WTC11 (cell line): ENCODE measurements at regions not wholly inside any gene's neighbourhood (a gene's known extent, or its start where the extent isn't known, plus 50 kb on each side); places are given as distances from the start of the nearest gene placed in this dataset.

Experiments used
- ATAC-seq: fragments of 200-7000 bp; cut with Tn5 transposase; 2 replicates; pipeline ENCODE4 v1.10.0; 2021; ENCODE audit warnings: mild to moderate bottlenecking, moderate library complexity
- CTCF ChIA-PET: fragments of 300-600 bp; sonication (Branson Sonifier 250); formaldehyde crosslinking; loops from one replicate; lab custom pipeline; 2021; ENCODE audit warnings: antibody characterized with exemption; lab: Charles Lee
- POLR2A ChIA-PET: fragments of 350-600 bp; sonication (Branson Sonifier 250); formaldehyde crosslinking; loops from one replicate; lab custom pipeline; 2021; ENCODE audit warnings: antibody characterized with exemption; lab: Charles Lee
- DNase-seq: peaks from one replicate; pipeline ENCODE4 v3.0.0; 2021; ENCODE audit warnings: low spot score
- H3K27ac Mint-ChIP-seq: 2 replicates; pipeline ENCODE4 v1.8.0; 2021; ENCODE audit warnings: mixed read lengths
- H3K27me3 Mint-ChIP-seq: 2 replicates; pipeline ENCODE4 v1.8.0; 2021; ENCODE audit warnings: low read depth, mild to moderate bottlenecking, moderate library complexity, mixed read lengths
- H3K36me3 Mint-ChIP-seq: 2 replicates; pipeline ENCODE4 v1.8.0; 2021; ENCODE audit warnings: mixed read lengths
- H3K4me1 Mint-ChIP-seq: 2 replicates; pipeline ENCODE4 v1.8.0; 2022; ENCODE audit warnings: mixed read lengths
- H3K4me3 Mint-ChIP-seq: 2 replicates; pipeline ENCODE4 v1.8.0; 2021; ENCODE audit warnings: mild to moderate bottlenecking, moderate library complexity, mixed read lengths
- H3K9me3 Mint-ChIP-seq: 2 replicates; pipeline ENCODE4 v1.8.0; 2021; ENCODE audit warnings: mixed read lengths
- ATF2 ChIP-seq: sonication (generic); formaldehyde crosslinking; IDR thresholded peaks from 2 replicates; pipeline ENCODE4 v1.8.1; 2022; ENCODE audit warnings: low read depth, missing genetic modification reagents, borderline replicate concordance
- CREB1 ChIP-seq: sonication (generic); formaldehyde crosslinking; IDR thresholded peaks from 2 replicates; pipeline ENCODE4 v1.8.0; 2023; ENCODE audit warnings: mild to moderate bottlenecking, missing genetic modification reagents
- CTCF ChIP-seq: fragments of 200-600 bp; IDR thresholded peaks from 2 replicates; pipeline ENCODE4 v1.8.0; 2022; ENCODE audit warnings: antibody characterized with exemption
- E2F1 ChIP-seq: sonication (generic); formaldehyde crosslinking; IDR thresholded peaks from 2 replicates; pipeline ENCODE4 v1.8.0; 2022; ENCODE audit warnings: mild to moderate bottlenecking, missing genetic modification reagents
- ELF4 ChIP-seq: sonication (generic); formaldehyde crosslinking; IDR thresholded peaks from 2 replicates; pipeline ENCODE4 v1.8.1; 2022; ENCODE audit warnings: low read depth, mild to moderate bottlenecking, moderate library complexity, missing genetic modification reagents
- ERG ChIP-seq: fragments of 250-450 bp; sonication (Bioruptor Pico); IDR thresholded peaks from 2 replicates; pipeline ENCODE4 v1.8.0; 2021; ENCODE audit warnings: mild to moderate bottlenecking
- FOXP1 ChIP-seq: sonication (generic); formaldehyde crosslinking; IDR thresholded peaks from 2 replicates; pipeline ENCODE4 v1.8.0; 2022; ENCODE audit warnings: missing genetic modification reagents, mild to moderate bottlenecking, moderate library complexity, borderline replicate concordance
- HMGA2 ChIP-seq: fragments of 250-450 bp; sonication (Bioruptor Pico); IDR thresholded peaks from 2 replicates; pipeline ENCODE4 v1.4.0; 2021; ENCODE audit warnings: mild to moderate bottlenecking, moderate library complexity
- JAZF1 ChIP-seq: fragments of 250-450 bp; sonication (Bioruptor Pico); IDR thresholded peaks from 2 replicates; pipeline ENCODE4 v1.9.0; 2021; ENCODE audit warnings: moderate library complexity, mild to moderate bottlenecking, inconsistent platforms
- MYBL2 ChIP-seq: sonication (generic); formaldehyde crosslinking; IDR thresholded peaks from 2 replicates; pipeline ENCODE4 v1.8.1; 2023; ENCODE audit warnings: mild to moderate bottlenecking, moderate library complexity, missing genetic modification reagents
- NFE2L1 ChIP-seq: sonication (generic); formaldehyde crosslinking; IDR thresholded peaks from 2 replicates; pipeline ENCODE4 v1.8.1; 2023; ENCODE audit warnings: missing genetic modification reagents
- SMAD3 ChIP-seq: sonication (generic); formaldehyde crosslinking; IDR thresholded peaks from 2 replicates; pipeline ENCODE4 v1.8.0; 2022; ENCODE audit warnings: missing genetic modification reagents, mild to moderate bottlenecking, borderline replicate concordance
- TEAD1 ChIP-seq: sonication (generic); formaldehyde crosslinking; IDR thresholded peaks from 2 replicates; pipeline ENCODE4 v1.8.0; 2022; ENCODE audit warnings: mild to moderate bottlenecking, missing genetic modification reagents
- TP53 ChIP-seq: sonication (generic); formaldehyde crosslinking; IDR thresholded peaks from 2 replicates; pipeline ENCODE4 v1.8.1; 2023; ENCODE audit warnings: mild to moderate bottlenecking, missing genetic modification reagents
- ZMAT4 ChIP-seq: fragments of 250-450 bp; sonication (Bioruptor Pico); IDR thresholded peaks from 2 replicates; pipeline ENCODE4 v1.9.0; 2021; ENCODE audit warnings: mild to moderate bottlenecking
- ZNF121 ChIP-seq: sonication (generic); formaldehyde crosslinking; IDR thresholded peaks from 2 replicates; pipeline ENCODE4 v1.8.0; 2023; ENCODE audit warnings: missing genetic modification reagents
- ZNF138 ChIP-seq: sonication (generic); formaldehyde crosslinking; conservative IDR thresholded peaks from 2 replicates; pipeline ENCODE4 v1.8.1; 2022; ENCODE audit warnings: mild to moderate bottlenecking, moderate library complexity, missing genetic modification reagents
- ZNF281 ChIP-seq: sonication (generic); formaldehyde crosslinking; IDR thresholded peaks from 2 replicates; pipeline ENCODE4 v1.8.0; 2023; ENCODE audit warnings: mild to moderate bottlenecking, missing genetic modification reagents
- ZNF416 ChIP-seq: fragments of 250-450 bp; sonication (Bioruptor Pico); IDR thresholded peaks from 2 replicates; pipeline ENCODE4 v1.9.0; 2021; ENCODE audit warnings: mild to moderate bottlenecking, inconsistent platforms
- ZSCAN18 ChIP-seq: fragments of 250-450 bp; sonication (Bioruptor Pico); IDR thresholded peaks from 2 replicates; pipeline ENCODE4 v2.1.2; 2022; ENCODE audit warnings: mild to moderate bottlenecking, moderate library complexity

- ChIA-PET CTCF (no interaction called here), POLR2A (no interaction called here)
- DNase-seq: no peak
- H3K4me1 Mint-ChIP-seq: peaks cover 41% of the 10 kb centered on the region
- no peaks in the 10 kb centered on the region for H3K27me3 Mint-ChIP-seq
- no peak for ATAC-seq
- no peak overlapping the region for H3K27ac Mint-ChIP-seq
- no peaks in the 10 kb centered on the region for H3K9me3 Mint-ChIP-seq
- no peaks in the 10 kb centered on the region for H3K36me3 Mint-ChIP-seq
- no peak for TF ChIP-seq ZNF416 (CRISPR knock-in tag)
- no peak for TF ChIP-seq MYBL2
- no peak for TF ChIP-seq ATF2 (CRISPR knock-in tag)
- no peak for TF ChIP-seq CTCF
- TF ChIP-seq SMAD3 (CRISPR knock-in tag): no peak
- no peak for TF ChIP-seq ZNF281 (CRISPR knock-in tag)
- TF ChIP-seq JAZF1 (CRISPR knock-in tag): no peak
- no peak for TF ChIP-seq FOXP1
- TF ChIP-seq ELF4: no peak
- TF ChIP-seq TEAD1: no peak
- TF ChIP-seq TP53 (CRISPR knock-in tag): no peak
- no peak for TF ChIP-seq ZNF121
- no peak for TF ChIP-seq NFE2L1 (CRISPR knock-in tag)
- TF ChIP-seq HMGA2 (CRISPR knock-in tag): no peak
- no peak for TF ChIP-seq E2F1 (CRISPR knock-in tag)
- no peak for TF ChIP-seq ZSCAN18 (CRISPR knock-in tag)
- no peak for TF ChIP-seq ERG (CRISPR knock-in tag)
- no peak for TF ChIP-seq ZNF138 (CRISPR knock-in tag)
- no peak for TF ChIP-seq ZMAT4 (CRISPR knock-in tag)
- TF ChIP-seq CREB1: no peak
- H3K4me3 Mint-ChIP-seq: no peak overlapping the region
These were observed 160.6 kb upstream of the STS start for GRCh38 chrX:6986915-6987314.
